ENCODE measurements at regions not wholly inside any gene's neighbourhood (a gene's known extent, or its start where the extent isn't known, plus 50 kb on each side); places are given as distances from the start of the nearest gene placed in this dataset.
A peak's percentile ranks its signal among the peaks of the same experiment; 100 is the strongest.
"Not testable (repeated sequence)": the region's sequence is repeated elsewhere in the genome, so short reads cannot be mapped to it uniquely, and the experiment has no call there.

GRCh38 chr16:8109510-8110369, 480.6 kb downstream of the TMEM114 start:
- peak; percentile 2 for DNase-seq

GRCh38 chr16:8108991-8109509, 481.3 kb downstream of the TMEM114 start:
- no peak for DNase-seq

GRCh38 chr16:8107296-8107695, 483.0 kb downstream of the TMEM114 start:
- DNase-seq, result no peak

- no peak for DNase-seq
Measured at GRCh38 chr16:8103649-8104289, 486.5 kb downstream of the TMEM114 start.

- DNase-seq, result no peak
Measured at GRCh38 chr16:8099586-8099985, 490.7 kb downstream of the TMEM114 start.

GRCh38 chr16:8098947-8099512, 491.3 kb downstream of the TMEM114 start:
- DNase-seq, result no peak

GRCh38 chr16:8096211-8096610, 494.1 kb downstream of the TMEM114 start:
- no peak for DNase-seq

- no peak for DNase-seq
Measured at GRCh38 chr16:8094696-8095095, 495.6 kb downstream of the TMEM114 start.

- DNase-seq, result no peak
Measured at GRCh38 chr16:8088820-8089338, 501.4 kb downstream of the TMEM114 start.

GRCh38 chr16:8087597-8088289, 502.6 kb downstream of the TMEM114 start:
- no peak for DNase-seq

- DNase-seq, result no peak
Measured at GRCh38 chr16:8087146-8087545, 503.2 kb downstream of the TMEM114 start.

- no peak for DNase-seq
Measured at GRCh38 chr16:8084882-8085281, 505.4 kb downstream of the TMEM114 start.

- DNase-seq, result no peak
Measured at GRCh38 chr16:8084302-8084701, 506.0 kb downstream of the TMEM114 start.

- no peak for DNase-seq
Measured at GRCh38 chr16:8083560-8083959, 506.8 kb downstream of the TMEM114 start.

- DNase-seq, result no peak
Measured at GRCh38 chr16:8080817-8081216, 509.5 kb downstream of the TMEM114 start.

- DNase-seq, result no peak
Measured at GRCh38 chr16:8075271-8075670, 515.0 kb downstream of the TMEM114 start.

- no peak for DNase-seq
Measured at GRCh38 chr16:8070506-8070905, 519.8 kb downstream of the TMEM114 start.

- not testable (repeated sequence) for DNase-seq
Measured at GRCh38 chr16:8068225-8068624, 522.1 kb downstream of the TMEM114 start.

GRCh38 chr16:8063159-8063558, 527.2 kb downstream of the TMEM114 start:
- DNase-seq, result no peak

- DNase-seq, result no peak
Measured at GRCh38 chr16:8062677-8063076, 527.6 kb downstream of the TMEM114 start.

- no peak for DNase-seq
Measured at GRCh38 chr16:8055761-8056160, 534.5 kb downstream of the TMEM114 start.

- DNase-seq, result no peak
Measured at GRCh38 chr16:8053437-8053836, 536.9 kb downstream of the TMEM114 start.

GRCh38 chr16:8048433-8048832, 541.9 kb downstream of the TMEM114 start:
- DNase-seq, result no peak

Measured in NCI-H1092 (cell line).